Activated CD8-positive, alpha-beta T cell treated with anti-CD3 and anti-CD28 coated beads for 36 hours (primary cell): ENCODE measurements at regions not wholly inside any gene's neighbourhood (a gene's known extent, or its start where the extent isn't known, plus 50 kb on each side); places are given as distances from the start of the nearest gene placed in this dataset.

Experiments
- ATAC-seq: fragments of 200-7000 bp; cut with Tn5 transposase; one replicate; pipeline ENCODE4 v1.10.0; 2021; ENCODE audit warnings: mild to moderate bottlenecking, moderate library complexity
- CTCF ChIA-PET: fragments of 350-600 bp; sonication (Branson Sonifier 250); formaldehyde crosslinking; loops from one replicate; lab custom pipeline; 2021; ENCODE audit warnings: antibody characterized with exemption; lab: Charles Lee
- POLR2A ChIA-PET: fragments of 350-600 bp; sonication (Branson Sonifier 250); formaldehyde crosslinking; loops from one replicate; lab custom pipeline; 2021; ENCODE audit warnings: antibody characterized with exemption; lab: Charles Lee
- DNase-seq: peaks from one replicate; pipeline ENCODE4 v3.0.0-alpha.2; 2020
- H3K27ac Mint-ChIP-seq: one replicate; pipeline ENCODE4 v1.8.0; 2021; ENCODE audit warnings: mild to moderate bottlenecking, mixed read lengths
- H3K27me3 Mint-ChIP-seq: one replicate; pipeline ENCODE4 v1.8.0; 2021; ENCODE audit warnings: mixed read lengths
- H3K36me3 Mint-ChIP-seq: one replicate; pipeline ENCODE4 v1.8.0; 2021; ENCODE audit warnings: low read depth, mixed read lengths
- H3K4me1 Mint-ChIP-seq: one replicate; pipeline ENCODE4 v1.8.0; 2021; ENCODE audit warnings: low read depth, mixed read lengths
- H3K4me3 Mint-ChIP-seq: one replicate; pipeline ENCODE4 v1.8.0; 2021; ENCODE audit warnings: mild to moderate bottlenecking, moderate library complexity, mixed read lengths
- H3K9me3 Mint-ChIP-seq: one replicate; pipeline ENCODE4 v1.8.0; 2021; ENCODE audit warnings: mixed read lengths
- intact Hi-C: fragments of 100-400 bp; cut with micrococcal nuclease; formaldehyde crosslinking; loops from one replicate; pipeline ENCODE4 v1.10.0; 2022
- TF ChIP-seq, protein P1 (sequence below): fragments of 200-600 bp; IDR thresholded peaks from one replicate; pipeline ENCODE4 v1.8.0; 2022; ENCODE audit warnings: antibody characterized with exemption, mild to moderate bottlenecking

DNA sequence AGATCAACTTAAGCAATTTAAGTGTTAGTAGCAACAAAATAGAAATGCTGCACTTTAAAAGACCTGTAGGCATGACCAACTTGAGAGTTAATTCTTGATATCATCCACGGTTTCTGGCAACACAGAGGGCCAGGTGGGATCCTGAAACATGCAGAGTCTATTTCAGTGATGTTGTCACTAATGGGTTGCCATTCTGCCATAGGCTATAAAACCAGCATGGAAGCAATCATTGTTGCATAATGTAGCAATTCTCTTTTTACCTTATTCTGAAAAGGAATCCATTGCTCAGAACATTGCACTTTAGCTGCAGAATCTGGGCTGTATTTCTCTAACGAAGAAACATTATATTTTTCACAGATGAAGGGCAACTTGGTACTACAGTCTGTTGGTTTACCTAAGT is 53.9 kb upstream of the CD302 start:
- TF ChIP-seq, protein P1, sequence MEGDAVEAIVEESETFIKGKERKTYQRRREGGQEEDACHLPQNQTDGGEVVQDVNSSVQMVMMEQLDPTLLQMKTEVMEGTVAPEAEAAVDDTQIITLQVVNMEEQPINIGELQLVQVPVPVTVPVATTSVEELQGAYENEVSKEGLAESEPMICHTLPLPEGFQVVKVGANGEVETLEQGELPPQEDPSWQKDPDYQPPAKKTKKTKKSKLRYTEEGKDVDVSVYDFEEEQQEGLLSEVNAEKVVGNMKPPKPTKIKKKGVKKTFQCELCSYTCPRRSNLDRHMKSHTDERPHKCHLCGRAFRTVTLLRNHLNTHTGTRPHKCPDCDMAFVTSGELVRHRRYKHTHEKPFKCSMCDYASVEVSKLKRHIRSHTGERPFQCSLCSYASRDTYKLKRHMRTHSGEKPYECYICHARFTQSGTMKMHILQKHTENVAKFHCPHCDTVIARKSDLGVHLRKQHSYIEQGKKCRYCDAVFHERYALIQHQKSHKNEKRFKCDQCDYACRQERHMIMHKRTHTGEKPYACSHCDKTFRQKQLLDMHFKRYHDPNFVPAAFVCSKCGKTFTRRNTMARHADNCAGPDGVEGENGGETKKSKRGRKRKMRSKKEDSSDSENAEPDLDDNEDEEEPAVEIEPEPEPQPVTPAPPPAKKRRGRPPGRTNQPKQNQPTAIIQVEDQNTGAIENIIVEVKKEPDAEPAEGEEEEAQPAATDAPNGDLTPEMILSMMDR: no peak
- Mint-ChIP-seq H3K4me3 (no peak overlapping the region), H3K4me1 (no peaks in the 10 kb centered on the region), H3K36me3 (peaks cover 45% of the 10 kb centered on the region), H3K27me3 (no peaks in the 10 kb centered on the region), H3K9me3 (no peaks in the 10 kb centered on the region), H3K27ac (no peak overlapping the region)
- POLR2A ChIA-PET: no interaction called here
- intact Hi-C loops: no loop called here
- DNase-seq (no peak), ATAC-seq (no peak)
- CTCF ChIA-PET: no interaction called here

DNA sequence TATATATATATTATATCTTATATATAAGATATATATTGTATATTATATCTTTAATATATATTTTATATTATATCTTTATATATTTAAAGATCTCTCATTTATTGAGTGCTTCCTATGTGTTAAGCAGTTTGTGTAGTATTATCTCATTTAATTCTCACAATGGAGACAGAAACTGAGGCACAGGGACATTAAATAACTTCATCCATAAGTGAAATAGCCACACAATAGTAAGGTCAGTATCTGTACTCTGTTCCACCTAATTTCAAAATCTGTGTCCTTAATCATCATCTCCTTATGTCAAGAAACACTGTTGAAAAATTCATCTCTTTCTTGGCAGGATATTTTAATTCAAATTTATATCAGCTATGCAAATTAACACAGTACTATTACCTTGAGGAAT is 52.8 kb upstream of the CD302 start:
- no peaks in the 10 kb centered on the region for H3K4me1 Mint-ChIP-seq
- peaks cover 45% of the 10 kb centered on the region for H3K36me3 Mint-ChIP-seq
- H3K27me3 Mint-ChIP-seq: no peaks in the 10 kb centered on the region
- DNase-seq (no peak), ATAC-seq (no peak)
- H3K27ac Mint-ChIP-seq: no peak overlapping the region
- H3K4me3 Mint-ChIP-seq: no peak overlapping the region
- ChIA-PET POLR2A (no interaction called here), CTCF (no interaction called here)
- no peaks in the 10 kb centered on the region for H3K9me3 Mint-ChIP-seq
- TF ChIP-seq, protein P1: no peak
- intact Hi-C loops: no loop called here

DNA sequence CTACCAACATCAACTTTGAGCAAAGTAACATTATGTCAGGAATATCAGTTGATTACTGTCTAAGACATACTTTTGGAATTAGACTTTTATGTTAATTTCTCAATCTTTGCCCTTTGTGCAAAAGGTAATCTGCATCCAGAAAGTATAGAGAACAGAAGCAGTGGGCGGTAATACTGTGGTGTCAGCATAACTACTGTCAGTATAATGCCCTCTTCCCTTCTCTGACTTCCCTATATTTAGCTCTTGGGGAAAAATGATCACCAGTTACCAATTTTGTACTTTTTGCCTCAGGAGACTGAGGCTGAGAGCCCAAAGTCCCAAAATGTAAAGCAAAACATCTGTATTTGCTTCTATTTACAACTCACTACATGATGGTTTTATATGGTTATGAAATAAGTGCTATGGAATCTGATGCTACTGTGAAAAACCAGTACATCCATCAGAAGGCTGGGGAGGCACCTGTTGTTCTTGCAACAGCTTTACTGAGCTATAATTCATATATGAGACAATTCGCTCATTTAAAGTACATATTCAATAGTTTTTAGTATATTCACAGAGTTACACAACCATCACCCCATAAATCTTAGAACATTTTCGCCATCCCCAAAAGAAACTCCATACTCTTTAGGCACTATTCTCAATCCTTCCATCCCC is 51.3 kb upstream of the CD302 start:
- Mint-ChIP-seq H3K4me1 (no peaks in the 10 kb centered on the region), H3K36me3 (peaks cover 38% of the 10 kb centered on the region), H3K9me3 (no peaks in the 10 kb centered on the region), H3K27me3 (no peaks in the 10 kb centered on the region), H3K4me3 (no peak overlapping the region), H3K27ac (no peak overlapping the region)
- CTCF ChIA-PET: no interaction called here
- POLR2A ChIA-PET: no interaction called here
- ATAC-seq (no peak), DNase-seq (no peak)
- TF ChIP-seq, protein P1: no peak
- intact Hi-C loops: no loop called here
